ENCODE measurements at regions not wholly inside any gene's neighbourhood (a gene's known extent, or its start where the extent isn't known, plus 50 kb on each side); places are given as distances from the start of the nearest gene placed in this dataset.

DNA sequence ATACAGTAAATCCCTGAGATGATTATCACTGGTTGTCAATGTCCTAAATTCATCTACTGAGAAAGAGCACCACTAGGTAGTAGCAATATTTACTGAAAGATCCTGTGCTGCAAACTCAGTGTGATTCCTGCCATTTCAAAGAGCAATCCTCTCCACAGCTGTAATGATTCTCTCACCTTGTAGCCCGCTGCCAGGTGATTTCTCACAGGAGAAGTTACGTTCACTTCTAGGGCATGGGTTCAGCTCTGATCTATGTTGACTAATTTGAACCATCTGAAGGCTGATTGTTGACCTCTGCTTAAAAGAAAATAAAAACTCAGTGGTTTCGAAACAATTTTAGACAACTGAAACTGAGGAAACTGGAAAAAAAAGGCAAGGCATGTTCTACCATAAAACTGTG, 197.0 kb downstream of the FAT4 start:
- TF ChIP-seq ZFP3 (CRISPR knock-in tag; IDR thresholded peaks at IDR 0.05) = no peak
- no peak for TF ChIP-seq ZFP30 (CRISPR knock-in tag; IDR thresholded peaks at IDR 0.05)
- TF ChIP-seq CSDC2 (CRISPR knock-in tag; IDR thresholded peaks at IDR 0.05) = no peak
- no peak for TF ChIP-seq RARB (CRISPR knock-in tag; IDR thresholded peaks at IDR 0.05)
